ENCODE measurements at regions not wholly inside any gene's neighbourhood (a gene's known extent, or its start where the extent isn't known, plus 50 kb on each side); places are given as distances from the start of the nearest gene placed in this dataset.

DNA sequence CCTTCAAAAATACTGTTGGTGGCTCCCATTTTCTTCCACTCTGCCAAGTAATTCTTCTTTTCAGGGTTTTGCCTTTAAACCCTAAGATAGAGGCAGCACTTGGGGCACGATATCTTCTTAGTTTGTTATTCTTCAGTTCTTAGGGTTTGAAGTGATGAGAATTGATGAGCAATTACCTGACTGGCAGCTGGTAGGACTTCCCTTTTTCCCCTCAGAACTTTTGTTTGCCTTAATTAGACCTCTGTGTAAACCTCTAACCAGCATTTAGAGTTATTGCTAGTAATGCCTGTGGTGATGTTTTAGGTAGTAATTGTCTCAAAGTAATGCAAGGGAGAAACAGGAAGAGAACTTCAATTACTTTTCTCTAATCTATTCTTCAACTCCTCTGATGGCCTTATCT lies 683.5 kb downstream of the RPL10L start:
- no peak for TF ChIP-seq POLR2A (IDR thresholded peaks at IDR 0.05)
- no peak for TF ChIP-seq EP300 (IDR thresholded peaks at IDR 0.05)
- TF ChIP-seq, protein P1, sequence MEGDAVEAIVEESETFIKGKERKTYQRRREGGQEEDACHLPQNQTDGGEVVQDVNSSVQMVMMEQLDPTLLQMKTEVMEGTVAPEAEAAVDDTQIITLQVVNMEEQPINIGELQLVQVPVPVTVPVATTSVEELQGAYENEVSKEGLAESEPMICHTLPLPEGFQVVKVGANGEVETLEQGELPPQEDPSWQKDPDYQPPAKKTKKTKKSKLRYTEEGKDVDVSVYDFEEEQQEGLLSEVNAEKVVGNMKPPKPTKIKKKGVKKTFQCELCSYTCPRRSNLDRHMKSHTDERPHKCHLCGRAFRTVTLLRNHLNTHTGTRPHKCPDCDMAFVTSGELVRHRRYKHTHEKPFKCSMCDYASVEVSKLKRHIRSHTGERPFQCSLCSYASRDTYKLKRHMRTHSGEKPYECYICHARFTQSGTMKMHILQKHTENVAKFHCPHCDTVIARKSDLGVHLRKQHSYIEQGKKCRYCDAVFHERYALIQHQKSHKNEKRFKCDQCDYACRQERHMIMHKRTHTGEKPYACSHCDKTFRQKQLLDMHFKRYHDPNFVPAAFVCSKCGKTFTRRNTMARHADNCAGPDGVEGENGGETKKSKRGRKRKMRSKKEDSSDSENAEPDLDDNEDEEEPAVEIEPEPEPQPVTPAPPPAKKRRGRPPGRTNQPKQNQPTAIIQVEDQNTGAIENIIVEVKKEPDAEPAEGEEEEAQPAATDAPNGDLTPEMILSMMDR (IDR thresholded peaks at IDR 0.05): no peak

All from ovary (tissue), 3 donors.